SK-N-SH (cell line): ENCODE measurements at regions not wholly inside any gene's neighbourhood (a gene's known extent, or its start where the extent isn't known, plus 50 kb on each side); places are given as distances from the start of the nearest gene placed in this dataset.

Experiments used
- CHD2 ChIP-seq: fragments of 150-350 bp; IDR thresholded peaks from 2 replicates; pipeline ENCODE4 v1.6.1; 2018; ENCODE audit warnings: low read length; ENCODE audit not compliant: partially characterized antibody
- EZH2phosphoT487 ChIP-seq: fragments of 200-600 bp; sonication (generic); IDR thresholded peaks from 2 replicates; pipeline ENCODE4 v1.6.1; 2017; ENCODE audit warnings: low read depth, mixed run types, mild to moderate bottlenecking, antibody characterized with exemption, moderate library complexity, borderline replicate concordance
- GABPA ChIP-seq: IDR thresholded peaks from 2 replicates; pipeline ENCODE4 v1.4.0; 2012; ENCODE audit warnings: low read depth, mild to moderate bottlenecking
- MXI1 ChIP-seq: IDR thresholded peaks from 2 replicates; pipeline ENCODE4 v1.6.1; 2012; ENCODE audit warnings: mild to moderate bottlenecking, low read depth, low read length, improper control_type of control experiment
- POLR2AphosphoS5 ChIP-seq: IDR thresholded peaks from 2 replicates; pipeline ENCODE4 v1.6.1; 2012; ENCODE audit warnings: low read depth, low read length
- RAD21 ChIP-seq: IDR thresholded peaks from 2 replicates; pipeline ENCODE4 v1.6.1; 2012; ENCODE audit warnings: mild to moderate bottlenecking, low read length
- SMC3 ChIP-seq: IDR thresholded peaks from 2 replicates; pipeline ENCODE4 v1.6.1; 2012; ENCODE audit warnings: low read depth, low read length, improper control_type of control experiment
- TAF1 ChIP-seq: IDR thresholded peaks from 2 replicates; pipeline ENCODE4 v1.6.1; 2012; ENCODE audit warnings: low read depth, mild to moderate bottlenecking, low read length, moderate library complexity, borderline replicate concordance
- USF2 ChIP-seq: fragments of 150-350 bp; IDR thresholded peaks from 2 replicates; pipeline ENCODE4 v1.6.1; 2017; ENCODE audit warnings: antibody characterized with exemption, low read length, low read depth, borderline replicate concordance
- TF ChIP-seq, protein P1 (sequence below): fragments of 200-600 bp; sonication (generic); IDR thresholded peaks from 2 replicates; pipeline ENCODE4 v1.6.1; 2017; ENCODE audit warnings: antibody characterized with exemption, mild to moderate bottlenecking, moderate library complexity
- TF ChIP-seq, protein P2 (sequence below): IDR thresholded peaks from 2 replicates; pipeline ENCODE4 v1.4.0; 2012; ENCODE audit warnings: low read depth

DNA sequence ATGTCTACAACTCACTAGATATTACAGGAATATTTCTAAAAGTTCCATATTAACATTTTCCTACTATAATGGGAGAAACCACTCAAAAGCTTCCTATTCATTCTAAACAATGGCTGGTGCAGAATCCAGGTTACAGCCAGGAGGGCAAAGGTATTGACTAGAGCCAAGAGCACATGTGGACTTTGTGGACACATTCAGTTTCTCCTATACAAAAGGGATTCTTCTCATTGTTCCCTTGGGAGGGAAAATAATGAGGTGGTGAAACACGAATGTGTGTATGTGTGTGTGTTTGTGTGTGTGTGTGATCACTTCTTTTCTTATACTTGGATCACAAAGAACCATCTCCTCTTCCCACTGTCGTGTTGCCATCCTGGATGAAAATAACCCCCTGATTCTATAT lies 1000.0 kb downstream of the ADGRL2 start:
- TF ChIP-seq, protein P1, sequence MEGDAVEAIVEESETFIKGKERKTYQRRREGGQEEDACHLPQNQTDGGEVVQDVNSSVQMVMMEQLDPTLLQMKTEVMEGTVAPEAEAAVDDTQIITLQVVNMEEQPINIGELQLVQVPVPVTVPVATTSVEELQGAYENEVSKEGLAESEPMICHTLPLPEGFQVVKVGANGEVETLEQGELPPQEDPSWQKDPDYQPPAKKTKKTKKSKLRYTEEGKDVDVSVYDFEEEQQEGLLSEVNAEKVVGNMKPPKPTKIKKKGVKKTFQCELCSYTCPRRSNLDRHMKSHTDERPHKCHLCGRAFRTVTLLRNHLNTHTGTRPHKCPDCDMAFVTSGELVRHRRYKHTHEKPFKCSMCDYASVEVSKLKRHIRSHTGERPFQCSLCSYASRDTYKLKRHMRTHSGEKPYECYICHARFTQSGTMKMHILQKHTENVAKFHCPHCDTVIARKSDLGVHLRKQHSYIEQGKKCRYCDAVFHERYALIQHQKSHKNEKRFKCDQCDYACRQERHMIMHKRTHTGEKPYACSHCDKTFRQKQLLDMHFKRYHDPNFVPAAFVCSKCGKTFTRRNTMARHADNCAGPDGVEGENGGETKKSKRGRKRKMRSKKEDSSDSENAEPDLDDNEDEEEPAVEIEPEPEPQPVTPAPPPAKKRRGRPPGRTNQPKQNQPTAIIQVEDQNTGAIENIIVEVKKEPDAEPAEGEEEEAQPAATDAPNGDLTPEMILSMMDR = no peak
- TF ChIP-seq POLR2AphosphoS5 = no peak
- TF ChIP-seq CHD2 = no peak
- TF ChIP-seq MXI1 = no peak
- TF ChIP-seq, protein P2, sequence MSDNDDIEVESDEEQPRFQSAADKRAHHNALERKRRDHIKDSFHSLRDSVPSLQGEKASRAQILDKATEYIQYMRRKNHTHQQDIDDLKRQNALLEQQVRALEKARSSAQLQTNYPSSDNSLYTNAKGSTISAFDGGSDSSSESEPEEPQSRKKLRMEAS = no peak
- TF ChIP-seq GABPA = no peak
- no peak for TF ChIP-seq RAD21
- no peak for TF ChIP-seq TAF1
- no peak for TF ChIP-seq EZH2phosphoT487
- no peak for TF ChIP-seq USF2
- no peak for TF ChIP-seq SMC3
